Kidney (tissue), 13 donors: ENCODE measurements at regions not wholly inside any gene's neighbourhood (a gene's known extent, or its start where the extent isn't known, plus 50 kb on each side); places are given as distances from the start of the nearest gene placed in this dataset.

ENCODE experiments used
- DNase-seq, 5 donors: peaks; one replicate each; pipeline ENCODE4 v3.0.0-alpha.2; 2013 to 2020
- FAIRE-seq: peaks from 2 replicates; lab custom pipeline; 2012; peaks lifted over from hg19 to GRCh38; lab: Jason Lieb, UNC
- H3K27ac ChIP-seq, 2 donors: one replicate each; pipeline ENCODE4 v1.7.0; 2013; ENCODE audit warnings: low read depth in 2 of 2, low read length in 2 of 2, inconsistent platforms in 1 of 2
- H3K27me3 ChIP-seq: one replicate; pipeline ENCODE4 v1.7.1; 2013; ENCODE audit warnings: low read length, inconsistent platforms; ENCODE audit not compliant: control insufficient read depth, insufficient read depth
- H3K36me3 ChIP-seq, 3 donors: one replicate each; pipeline versions ENCODE4 v1.7.0 to v1.7.1; 2013; ENCODE audit warnings: low read length in 3 of 3, control low read depth in 1 of 3, inconsistent platforms in 1 of 3; ENCODE audit not compliant: insufficient read depth in 3 of 3, control insufficient read depth in 2 of 3
- H3K4me1 ChIP-seq, 3 donors: one replicate each; pipeline versions ENCODE4 v1.7.0 to v1.7.1; 2013; ENCODE audit warnings: low read length in 3 of 3, inconsistent platforms in 1 of 3, low read depth in 1 of 3; ENCODE audit not compliant: control insufficient read depth in 2 of 3, insufficient read depth in 2 of 3
- H3K4me3 ChIP-seq, 3 donors: one replicate each; pipeline versions ENCODE4 v1.7.0 to v1.8.1; 2013; ENCODE audit warnings: low read length in 3 of 3, control low read depth in 1 of 3, inconsistent platforms in 1 of 3
- H3K9ac ChIP-seq, 3 donors: one replicate each; pipeline versions ENCODE4 v1.7.0 to v1.7.1; 2013; ENCODE audit warnings: low read length in 3 of 3, control low read depth in 1 of 3, inconsistent platforms in 1 of 3
- H3K9me3 ChIP-seq, 3 donors: one replicate each; pipeline versions ENCODE4 v1.7.0 to v1.7.1; 2013; ENCODE audit warnings: low read length in 3 of 3, control low read depth in 1 of 3, inconsistent platforms in 1 of 3; ENCODE audit not compliant: control insufficient read depth in 2 of 3, insufficient read depth in 1 of 3
- CTCF ChIP-seq: IDR thresholded peaks from 3 replicates; pipeline ENCODE4 v1.5.1; 2012; ENCODE audit warnings: mild to moderate bottlenecking, moderate library complexity, borderline replicate concordance; ENCODE audit not compliant: insufficient read depth; ENCODE audit errors: extremely low read depth
- intact Hi-C: fragments of 100-400 bp; cut with DNase I; formaldehyde crosslinking; loops from one replicate; pipeline ENCODE4 v1.11.1; 2022
- donor health status: control.
- donor health status: control.
- donor health status: control.
- donor health status: control.
- donor health status: control.
- donor health status: DM: yes; HTN: yes; CAD: no.
- donor health status: Normal renal cell carcinoma (clear cell type).

GRCh38 chr10:78746155-78746763, 322.5 kb upstream of the ZMIZ1 start:
- TF ChIP-seq CTCF = no peak
- Histone ChIP-seq H3K9me3 (no peaks in the 10 kb centered on the region), H3K9ac (no peak overlapping the region), H3K4me3 (no peak overlapping the region), H3K36me3 (no peaks in the 10 kb centered on the region), H3K4me1 (peaks cover 0 to 16% (median 10%) of the 10 kb centered on the region in 3 donors), H3K27me3 (no peaks in the 10 kb centered on the region), H3K27ac (no peak overlapping the region)
- DNase-seq = no peak
- intact Hi-C loops = no loop called here
- no peak for FAIRE-seq

GRCh38 chr10:78747401-78748234, 321.1 kb upstream of the ZMIZ1 start:
- intact Hi-C loops = no loop called here
- Histone ChIP-seq H3K27ac (no peak overlapping the region), H3K27me3 (no peaks in the 10 kb centered on the region), H3K9ac (no peak overlapping the region), H3K4me1 (peaks cover 0 to 16% (median 10%) of the 10 kb centered on the region in 3 donors), H3K36me3 (no peaks in the 10 kb centered on the region), H3K4me3 (no peak overlapping the region), H3K9me3 (no peaks in the 10 kb centered on the region)
- TF ChIP-seq CTCF = no peak
- FAIRE-seq (no peak), DNase-seq (peak in 3 of 5 donors; percentile 59 to 84 (median 82))

- Histone ChIP-seq H3K36me3 (no peaks in the 10 kb centered on the region), H3K4me1 (peaks cover 0 to 16% (median 10%) of the 10 kb centered on the region in 3 donors), H3K9me3 (no peaks in the 10 kb centered on the region), H3K4me3 (no peak overlapping the region), H3K27me3 (no peaks in the 10 kb centered on the region), H3K9ac (no peak overlapping the region), H3K27ac (no peak overlapping the region)
- no peak for FAIRE-seq
- intact Hi-C loops = no loop called here
- TF ChIP-seq CTCF = no peak
- DNase-seq = no peak
Measured at GRCh38 chr10:78748235-78748533, 320.6 kb upstream of the ZMIZ1 start.
